Sigmoid colon (tissue), 6 donors: ENCODE measurements at regions not wholly inside any gene's neighbourhood (a gene's known extent, or its start where the extent isn't known, plus 50 kb on each side); places are given as distances from the start of the nearest gene placed in this dataset.

Experiments used
- DNase-seq: peaks from one replicate; pipeline ENCODE4 v3.0.0-alpha.2; 2019
- H3K27ac ChIP-seq, 4 donors: fragments of 200-600 bp; sonication (generic); one replicate each; pipeline ENCODE4 v1.5.1; 2016 to 2019; ENCODE audit warnings: mild to moderate bottlenecking in 1 of 4
- H3K27me3 ChIP-seq, 3 donors: fragments of 200-600 bp; sonication (generic); one replicate each; pipeline ENCODE4 v1.5.1; 2019; ENCODE audit warnings: mild to moderate bottlenecking in 1 of 3
- H3K36me3 ChIP-seq, 4 donors: fragments of 200-600 bp; sonication (generic); one replicate each; pipeline ENCODE4 v1.5.1; 2016 to 2019
- H3K4me1 ChIP-seq, 4 donors: fragments of 200-600 bp; sonication (generic); one replicate each; pipeline ENCODE4 v1.5.1; 2017 to 2019
- H3K4me3 ChIP-seq, 4 donors: fragments of 200-600 bp; sonication (generic); one replicate each; pipeline ENCODE4 v1.5.1; 2017 to 2019; ENCODE audit warnings: mild to moderate bottlenecking in 2 of 4, moderate library complexity in 1 of 4
- H3K9me3 ChIP-seq, 4 donors: fragments of 200-600 bp in 3 of 4; sonication (generic) in 3 of 4; one replicate each; pipeline versions ENCODE4 v1.5.1 to v1.6.1; 2013 to 2019
- CTCF ChIP-seq, 4 experiments: fragments of 450-650 bp in 3 of 4; fragments of 200-600 bp in 1 of 4; IDR thresholded peaks; one replicate each; pipeline ENCODE4 v1.5.1; 2016 to 2019; ENCODE audit warnings: antibody characterized with exemption in 4 of 4, mild to moderate bottlenecking in 3 of 4, moderate library complexity in 2 of 4
- EP300 ChIP-seq, 4 donors: sonication (generic); formaldehyde crosslinking; IDR thresholded peaks; one replicate each; pipeline ENCODE4 v1.6.1; 2017; ENCODE audit warnings: antibody characterized with exemption in 4 of 4
- POLR2A ChIP-seq, 2 donors: fragments of 450-650 bp; IDR thresholded peaks; one replicate each; pipeline ENCODE4 v1.6.1; 2016; ENCODE audit warnings: antibody characterized with exemption in 2 of 2, mild to moderate bottlenecking in 2 of 2, moderate library complexity in 2 of 2
- POLR2AphosphoS5 ChIP-seq, 4 donors: sonication (generic); formaldehyde crosslinking; IDR thresholded peaks; one replicate each; pipeline ENCODE4 v1.6.1; 2017; ENCODE audit warnings: antibody characterized with exemption in 4 of 4
- WGBS, 2 donors: extraction: QIAGEN DNeasy Blood & Tissue Kit; methylation state at CpG; one replicate each; pipeline ENCODE4 v1.1.7; 2013; 5-methylcytosine and 5-hydroxymethylcytosine counted together
- intact Hi-C: fragments of 100-400 bp; cut with DNase I; formaldehyde crosslinking; loops from one replicate; pipeline ENCODE4 v1.15.1; 2023
- donor health status: healthy with polysubstance abuse.
- donor health status: healthy.

GRCh38 chr1:4028139-4028501, 128.0 kb upstream of the C1orf174 start:
- peaks cover 0 to 27% (median 12%) of the 10 kb centered on the region in 3 donors for H3K27me3 ChIP-seq
- peaks cover 0 to 3% (median 0%) of the 10 kb centered on the region in 4 donors for H3K9me3 ChIP-seq
- DNase-seq = no peak
- no peak for TF ChIP-seq POLR2A (IDR thresholded peaks at IDR 0.05)
- no peak for TF ChIP-seq POLR2AphosphoS5 (IDR thresholded peaks at IDR 0.05)
- TF ChIP-seq EP300 (IDR thresholded peaks at IDR 0.05) = no peak
- TF ChIP-seq CTCF (IDR thresholded peaks at IDR 0.05) = no peak
- no peaks in the 10 kb centered on the region for H3K4me1 ChIP-seq
- intact Hi-C loops = no loop called here
- WGBS, 2 donors = 87 to 89% methylated on average over 6 of the region's 6 CpGs
- no peaks in the 10 kb centered on the region for H3K36me3 ChIP-seq
- no peak overlapping the region for H3K27ac ChIP-seq
- H3K4me3 ChIP-seq = no peak overlapping the region

GRCh38 chr1:4029376-4029775, 129.3 kb upstream of the C1orf174 start:
- H3K4me3 ChIP-seq = no peak overlapping the region
- no peak overlapping the region for H3K27ac ChIP-seq
- no peaks in the 10 kb centered on the region for H3K36me3 ChIP-seq
- H3K9me3 ChIP-seq = peaks cover 0 to under 1% (median 0%) of the 10 kb centered on the region in 4 donors
- intact Hi-C loops = no loop called here
- no peak for DNase-seq
- no peaks in the 10 kb centered on the region for H3K4me1 ChIP-seq
- peaks cover 0 to 38% (median 15%) of the 10 kb centered on the region in 3 donors for H3K27me3 ChIP-seq
- TF ChIP-seq CTCF (IDR thresholded peaks at IDR 0.05) (no peak), POLR2A (IDR thresholded peaks at IDR 0.05) (no peak), POLR2AphosphoS5 (IDR thresholded peaks at IDR 0.05) (no peak), EP300 (IDR thresholded peaks at IDR 0.05) (no peak)

- Histone ChIP-seq H3K27me3 (peaks cover 0 to 26% (median 15%) of the 10 kb centered on the region in 3 donors), H3K4me3 (no peak overlapping the region), H3K36me3 (no peaks in the 10 kb centered on the region), H3K27ac (no peak overlapping the region), H3K9me3 (no peaks in the 10 kb centered on the region), H3K4me1 (no peaks in the 10 kb centered on the region)
- TF ChIP-seq EP300 (IDR thresholded peaks at IDR 0.05) = no peak
- no peak for TF ChIP-seq POLR2A (IDR thresholded peaks at IDR 0.05)
- TF ChIP-seq CTCF (IDR thresholded peaks at IDR 0.05) = no peak
- no peak for TF ChIP-seq POLR2AphosphoS5 (IDR thresholded peaks at IDR 0.05)
- no peak for DNase-seq
- 52 to 53% methylated on average over 6 of the region's 6 CpGs for WGBS, 2 donors
- intact Hi-C loops = no loop called here
Observed at GRCh38 chr1:4032571-4032970, 132.5 kb upstream of the C1orf174 start.

GRCh38 chr1:4033129-4033676, 133.1 kb upstream of the C1orf174 start:
- Histone ChIP-seq H3K27ac (no peak overlapping the region), H3K4me1 (no peaks in the 10 kb centered on the region), H3K4me3 (no peak overlapping the region), H3K27me3 (peaks cover 0 to 23% (median 15%) of the 10 kb centered on the region in 3 donors), H3K9me3 (no peaks in the 10 kb centered on the region), H3K36me3 (no peaks in the 10 kb centered on the region)
- intact Hi-C loops = no loop called here
- no peak for DNase-seq
- TF ChIP-seq POLR2A (IDR thresholded peaks at IDR 0.05) = no peak
- no peak for TF ChIP-seq CTCF (IDR thresholded peaks at IDR 0.05)
- TF ChIP-seq POLR2AphosphoS5 (IDR thresholded peaks at IDR 0.05) = no peak
- TF ChIP-seq EP300 (IDR thresholded peaks at IDR 0.05) = no peak
- 80 to 84% methylated on average over 14 of the region's 14 CpGs for whole genome bisulfite sequencing, 2 donors

GRCh38 chr1:4033713-4034112, 133.6 kb upstream of the C1orf174 start:
- H3K9me3 ChIP-seq = no peaks in the 10 kb centered on the region
- intact Hi-C loops = no loop called here
- no peak overlapping the region for H3K27ac ChIP-seq
- 57 to 62% methylated on average over 8 of the region's 8 CpGs for WGBS, 2 donors
- no peak overlapping the region for H3K4me3 ChIP-seq
- no peak for DNase-seq
- H3K27me3 ChIP-seq = peaks cover 0 to 23% (median 15%) of the 10 kb centered on the region in 3 donors
- TF ChIP-seq POLR2AphosphoS5 (IDR thresholded peaks at IDR 0.05) (no peak), EP300 (IDR thresholded peaks at IDR 0.05) (no peak), POLR2A (IDR thresholded peaks at IDR 0.05) (no peak), CTCF (IDR thresholded peaks at IDR 0.05) (no peak)
- H3K4me1 ChIP-seq = no peaks in the 10 kb centered on the region
- H3K36me3 ChIP-seq = no peaks in the 10 kb centered on the region
